HCT116 (cell line): ENCODE measurements at regions not wholly inside any gene's neighbourhood (a gene's known extent, or its start where the extent isn't known, plus 50 kb on each side); places are given as distances from the start of the nearest gene placed in this dataset.

Source experiments
- ATAC-seq: fragments of 200-7000 bp; cut with Tn5 transposase; 2 replicates; pipeline ENCODE4 v1.9.1; 2020; ENCODE audit warnings: mild to moderate bottlenecking, moderate library complexity
- BruUV-seq: library from RNA; stranded (reverse); fragments of 400-500 nt; replicated peaks from 2 replicates; lab custom pipeline; 2021; lab: Mats Ljungman, UMichigan
- CTCF ChIA-PET: fragments of 300-600 bp; sonication (Branson Sonifier 250); formaldehyde crosslinking; loops from one replicate; lab custom pipeline; 2021; ENCODE audit warnings: antibody characterized with exemption; lab: Charles Lee
- POLR2A ChIA-PET: fragments of 300-600, 350-600 bp; sonication (Branson Sonifier 250); formaldehyde crosslinking; loops from one replicate; lab custom pipeline; 2021; ENCODE audit warnings: antibody characterized with exemption; lab: Charles Lee
- RAD21 ChIA-PET, 2 experiments: fragments of 300-600 bp; sonication (Branson Sonifier 250); formaldehyde crosslinking; loops; one replicate each; lab custom pipeline; 2023; ENCODE audit warnings: low total read pairs in 2 of 2; ENCODE audit not compliant: uncharacterized antibody in 2 of 2, unreplicated experiment in 2 of 2, low non-redundant PET in 1 of 2; lab: Charles Lee
- DNase-seq: peaks from one replicate; pipeline ENCODE4 v3.0.0-alpha.2; 2010; ENCODE audit warnings: low read depth, low spot score
- H2AFZ ChIP-seq: fragments of 200-600 bp; shearing (Covaris generic), sonication (generic); 2 replicates; pipeline ENCODE4 v1.6.1; 2017; ENCODE audit warnings: low read depth, mixed run types, mixed read lengths, antibody characterized with exemption, low read length; ENCODE audit not compliant: poor library complexity, severe bottlenecking
- H3K27ac ChIP-seq: 2 replicates; pipeline ENCODE4 v1.5.1; 2012; ENCODE audit warnings: low read depth, low read length
- H3K27me3 ChIP-seq: fragments of 200-600 bp; sonication (generic); 2 replicates; pipeline ENCODE4 v1.6.1; 2016; ENCODE audit warnings: mixed run types, low read length, mixed read lengths; ENCODE audit not compliant: insufficient read depth
- H3K36me3 ChIP-seq, 2 experiments: fragments of 200-500 bp in 1 of 2; fragments of 200-600 bp in 1 of 2; sonication (Bioruptor generic) in 1 of 2; sonication (generic) in 1 of 2; 2 replicates each; pipeline versions ENCODE4 v1.5.1 to v1.6.1; 2014 to 2016; ENCODE audit warnings: low read length in 2 of 2, inconsistent platforms in 1 of 2, mixed read lengths in 1 of 2, mixed run types in 1 of 2; ENCODE audit not compliant: insufficient read depth in 2 of 2, control insufficient read depth in 1 of 2
- H3K4me1 ChIP-seq, 2 experiments: fragments of 200-600 bp in 1 of 2; sonication (generic) in 1 of 2; 2 replicates each; pipeline versions ENCODE4 v1.5.1 to v1.6.1; 2012 to 2017; ENCODE audit warnings: low read length in 2 of 2, inconsistent platforms in 1 of 2, mild to moderate bottlenecking in 1 of 2, mixed read lengths in 1 of 2, mixed run types in 1 of 2, moderate library complexity in 1 of 2; ENCODE audit not compliant: insufficient read depth in 2 of 2, control insufficient read depth in 1 of 2
- H3K4me2 ChIP-seq: fragments of 200-600 bp; sonication (generic); 2 replicates; pipeline ENCODE4 v1.6.1; 2017; ENCODE audit warnings: mixed run types, low read length, mixed read lengths
- H3K4me3 ChIP-seq, 2 experiments: fragments of 200-600 bp in 1 of 2; sonication (generic) in 1 of 2; replicated peaks in 1 of 2; 2 replicates each; pipeline ENCODE4 v1.5.1; 2011 to 2016; ENCODE audit warnings: low read length in 2 of 2, control low read depth in 1 of 2, low read depth in 1 of 2, mild to moderate bottlenecking in 1 of 2, mixed read lengths in 1 of 2, mixed run types in 1 of 2
- H3K79me2 ChIP-seq: fragments of 200-600 bp; sonication (generic); 2 replicates; pipeline ENCODE4 v1.6.1; 2017; ENCODE audit warnings: mild to moderate bottlenecking, mixed run types, low read length, moderate library complexity, mixed read lengths; ENCODE audit not compliant: insufficient read depth
- H3K9ac ChIP-seq: fragments of 200-600 bp; sonication (generic); 2 replicates; pipeline ENCODE4 v1.6.1; 2016; ENCODE audit warnings: low read length, mixed read lengths
- H3K9me2 ChIP-seq: fragments of 200-600 bp; sonication (generic), shearing (Covaris generic); 2 replicates; pipeline ENCODE4 v1.6.1; 2017; ENCODE audit warnings: mixed run types, mild to moderate bottlenecking, moderate library complexity; ENCODE audit not compliant: insufficient read depth
- H3K9me3 ChIP-seq, 2 experiments: fragments of 200-500 bp in 1 of 2; fragments of 200-600 bp in 1 of 2; sonication (Bioruptor generic) in 1 of 2; sonication (generic) in 1 of 2; 2 replicates each; pipeline ENCODE4 v1.6.1; 2014 to 2017; ENCODE audit warnings: low read length in 2 of 2, mixed read lengths in 2 of 2, inconsistent platforms in 1 of 2, low read depth in 1 of 2, mild to moderate bottlenecking in 1 of 2, mixed run types in 1 of 2, moderate library complexity in 1 of 2; ENCODE audit not compliant: control insufficient read depth in 1 of 2, insufficient read depth in 1 of 2
- H4K20me1 ChIP-seq: fragments of 200-600 bp; sonication (generic), shearing (Covaris generic); 2 replicates; pipeline ENCODE4 v1.6.1; 2017; ENCODE audit warnings: mixed run types, mild to moderate bottlenecking, moderate library complexity; ENCODE audit not compliant: insufficient read depth
- EGR1 ChIP-seq: IDR thresholded peaks from 2 replicates; pipeline ENCODE4 v1.6.1; 2012; ENCODE audit warnings: low read depth
- ELF1 ChIP-seq: IDR thresholded peaks from 2 replicates; pipeline ENCODE4 v1.6.1; 2012; ENCODE audit warnings: low read depth, borderline replicate concordance
- EZH2 ChIP-seq: fragments of 200-600 bp; sonication (generic); IDR thresholded peaks from 2 replicates; pipeline ENCODE4 v1.6.1; 2017; ENCODE audit warnings: antibody characterized with exemption, mixed run types
- FOSL1 ChIP-seq: IDR thresholded peaks from 2 replicates; pipeline ENCODE4 v1.6.1; 2012; ENCODE audit warnings: low read depth
- SP1 ChIP-seq: IDR thresholded peaks from 2 replicates; pipeline ENCODE4 v1.6.1; 2012; ENCODE audit warnings: low read depth
- SRF ChIP-seq: IDR thresholded peaks from 2 replicates; pipeline ENCODE4 v1.6.1; 2012; ENCODE audit warnings: low read depth
- YY1 ChIP-seq: IDR thresholded peaks from 2 replicates; pipeline ENCODE4 v1.6.1; 2011; ENCODE audit warnings: low read length, low read depth, moderate library complexity, mild to moderate bottlenecking; ENCODE audit not compliant: insufficient replicate concordance; ENCODE audit errors: extremely low read depth
- ZNF274 ChIP-seq: fragments of 200-500 bp; sonication (Bioruptor generic); IDR thresholded peaks from 2 replicates; pipeline ENCODE4 v1.6.1; 2014; ENCODE audit warnings: mild to moderate bottlenecking, low read depth, low read length, inconsistent platforms
- intact Hi-C: fragments of 100-400 bp; cut with micrococcal nuclease; formaldehyde crosslinking; loops from 2 replicates; pipeline ENCODE4 v1.10.0; 2022
- TF ChIP-seq, protein P1 (sequence below): IDR thresholded peaks from 2 replicates; pipeline ENCODE4 v1.6.1; 2011; ENCODE audit warnings: mild to moderate bottlenecking, low read length, moderate library complexity; ENCODE audit not compliant: insufficient replicate concordance; ENCODE audit errors: extremely low read depth
- TF ChIP-seq, protein P2 (sequence below), 3 experiments: fragments of 200-600 bp in 1 of 3; sonication (generic) in 1 of 3; IDR thresholded peaks in 2 of 3; conservative IDR thresholded peaks in 1 of 3; 2 replicates each; pipeline ENCODE4 v1.5.1; 2012 to 2017; ENCODE audit warnings: low read depth in 2 of 3, low read length in 2 of 3, antibody characterized with exemption in 1 of 3, borderline replicate concordance in 1 of 3, control low read depth in 1 of 3, mild to moderate bottlenecking in 1 of 3, mixed read lengths in 1 of 3, mixed run types in 1 of 3, moderate library complexity in 1 of 3; ENCODE audit not compliant: insufficient read depth in 1 of 3

DNA sequence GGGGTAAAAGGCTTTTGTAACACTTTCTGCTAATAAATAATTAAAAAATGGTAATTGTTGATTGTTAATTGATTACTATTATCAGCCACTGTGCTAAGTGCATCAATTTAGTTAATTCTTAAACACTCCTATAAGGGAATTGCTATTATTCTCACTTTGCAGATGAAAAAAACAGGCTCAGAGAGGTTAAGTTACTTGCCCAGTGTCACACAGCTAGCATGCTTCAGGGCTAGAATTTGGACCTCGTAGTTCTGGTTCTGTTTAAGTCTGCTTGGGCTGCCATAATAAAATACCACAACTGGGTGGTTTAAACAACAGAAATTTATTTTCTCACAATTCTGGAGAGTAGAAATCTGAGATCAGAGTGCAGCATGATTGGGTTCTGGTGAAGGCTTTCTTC, 164.8 kb upstream of the TBX18 start:
- ATAC-seq (no peak), DNase-seq (no peak)
- Histone ChIP-seq H4K20me1 (no peaks in the 10 kb centered on the region), H3K9ac (no peak overlapping the region), H2AFZ (no peak overlapping the region), H3K4me2 (no peak overlapping the region), H3K4me3 (no peak overlapping the region), H3K27ac (no peak overlapping the region), H3K9me2 (no peaks in the 10 kb centered on the region), H3K9me3 (no peaks in the 10 kb centered on the region), H3K79me2 (no peaks in the 10 kb centered on the region), H3K4me1 (no peaks in the 10 kb centered on the region), H3K36me3 (no peaks in the 10 kb centered on the region), H3K27me3 (no peaks in the 10 kb centered on the region)
- TF ChIP-seq EZH2 (no peak), YY1 (no peak), FOSL1 (no peak), SRF (no peak), ELF1 (no peak), ZNF274 (no peak), EGR1 (no peak), SP1 (no peak)
- TF ChIP-seq, protein P1, sequence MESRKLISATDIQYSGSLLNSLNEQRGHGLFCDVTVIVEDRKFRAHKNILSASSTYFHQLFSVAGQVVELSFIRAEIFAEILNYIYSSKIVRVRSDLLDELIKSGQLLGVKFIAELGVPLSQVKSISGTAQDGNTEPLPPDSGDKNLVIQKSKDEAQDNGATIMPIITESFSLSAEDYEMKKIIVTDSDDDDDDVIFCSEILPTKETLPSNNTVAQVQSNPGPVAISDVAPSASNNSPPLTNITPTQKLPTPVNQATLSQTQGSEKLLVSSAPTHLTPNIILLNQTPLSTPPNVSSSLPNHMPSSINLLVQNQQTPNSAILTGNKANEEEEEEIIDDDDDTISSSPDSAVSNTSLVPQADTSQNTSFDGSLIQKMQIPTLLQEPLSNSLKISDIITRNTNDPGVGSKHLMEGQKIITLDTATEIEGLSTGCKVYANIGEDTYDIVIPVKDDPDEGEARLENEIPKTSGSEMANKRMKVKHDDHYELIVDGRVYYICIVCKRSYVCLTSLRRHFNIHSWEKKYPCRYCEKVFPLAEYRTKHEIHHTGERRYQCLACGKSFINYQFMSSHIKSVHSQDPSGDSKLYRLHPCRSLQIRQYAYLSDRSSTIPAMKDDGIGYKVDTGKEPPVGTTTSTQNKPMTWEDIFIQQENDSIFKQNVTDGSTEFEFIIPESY, result no peak
- TF ChIP-seq, protein P2, sequence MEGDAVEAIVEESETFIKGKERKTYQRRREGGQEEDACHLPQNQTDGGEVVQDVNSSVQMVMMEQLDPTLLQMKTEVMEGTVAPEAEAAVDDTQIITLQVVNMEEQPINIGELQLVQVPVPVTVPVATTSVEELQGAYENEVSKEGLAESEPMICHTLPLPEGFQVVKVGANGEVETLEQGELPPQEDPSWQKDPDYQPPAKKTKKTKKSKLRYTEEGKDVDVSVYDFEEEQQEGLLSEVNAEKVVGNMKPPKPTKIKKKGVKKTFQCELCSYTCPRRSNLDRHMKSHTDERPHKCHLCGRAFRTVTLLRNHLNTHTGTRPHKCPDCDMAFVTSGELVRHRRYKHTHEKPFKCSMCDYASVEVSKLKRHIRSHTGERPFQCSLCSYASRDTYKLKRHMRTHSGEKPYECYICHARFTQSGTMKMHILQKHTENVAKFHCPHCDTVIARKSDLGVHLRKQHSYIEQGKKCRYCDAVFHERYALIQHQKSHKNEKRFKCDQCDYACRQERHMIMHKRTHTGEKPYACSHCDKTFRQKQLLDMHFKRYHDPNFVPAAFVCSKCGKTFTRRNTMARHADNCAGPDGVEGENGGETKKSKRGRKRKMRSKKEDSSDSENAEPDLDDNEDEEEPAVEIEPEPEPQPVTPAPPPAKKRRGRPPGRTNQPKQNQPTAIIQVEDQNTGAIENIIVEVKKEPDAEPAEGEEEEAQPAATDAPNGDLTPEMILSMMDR (IDR thresholded peaks at IDR 0.05 in 2 of 3, conservative IDR thresholded peaks at IDR 0.05 in 1 of 3; ENCODE audit: borderline replicate concordance in 1 of 3, insufficient read depth in 1 of 3, low read depth in 2 of 3, low read length in 2 of 3), result no peak
- ChIA-PET RAD21 (no interaction called here), CTCF (no interaction called here), POLR2A (no interaction called here)
- intact Hi-C loops, result no loop called here
- no TSS peak for BruUV-seq
